OCI-LY7 (cell line): ENCODE measurements at regions not wholly inside any gene's neighbourhood (a gene's known extent, or its start where the extent isn't known, plus 50 kb on each side); places are given as distances from the start of the nearest gene placed in this dataset.

Source experiments
- BruUV-seq: library from RNA; stranded (reverse); fragments of 400-500 nt; replicated peaks from 2 replicates; lab custom pipeline; 2021; lab: Mats Ljungman, UMichigan
- CTCF ChIA-PET: fragments of 300-600 bp; sonication (Branson Sonifier 250); formaldehyde crosslinking; loops from one replicate; lab custom pipeline; 2022; ENCODE audit warnings: antibody characterized with exemption; ENCODE audit not compliant: unreplicated experiment; lab: Charles Lee
- POLR2A ChIA-PET: fragments of 300-600 bp; sonication (Branson Sonifier 250); formaldehyde crosslinking; loops from one replicate; lab custom pipeline; 2022; ENCODE audit warnings: antibody characterized with exemption; lab: Charles Lee
- DNase-seq: peaks from one replicate; pipeline ENCODE4 v3.0.0-alpha.2; 2015; ENCODE audit warnings: low spot score
- H2AFZ ChIP-seq: fragments of 200-600 bp; sonication (generic), shearing (Covaris generic); 2 replicates; pipeline ENCODE4 v1.6.1; 2014; ENCODE audit warnings: mild to moderate bottlenecking, antibody characterized with exemption, low read length, moderate library complexity
- H3K27ac ChIP-seq: fragments of 200-600 bp; sonication (generic); 2 replicates; pipeline ENCODE4 v1.5.1; 2014; ENCODE audit warnings: mixed run types, low read depth, mild to moderate bottlenecking, moderate library complexity, low read length, inconsistent platforms; ENCODE audit not compliant: poor library complexity, severe bottlenecking
- H3K36me3 ChIP-seq: fragments of 200-600 bp; sonication (generic); 2 replicates; pipeline ENCODE4 v1.6.1; 2014; ENCODE audit warnings: mild to moderate bottlenecking, antibody characterized with exemption, low read length, moderate library complexity, mixed read lengths; ENCODE audit not compliant: insufficient read depth
- H3K4me1 ChIP-seq: fragments of 200-600 bp; sonication (generic); 2 replicates; pipeline ENCODE4 v1.5.1; 2014; ENCODE audit warnings: mild to moderate bottlenecking, low read length; ENCODE audit not compliant: insufficient read depth, poor library complexity, severe bottlenecking
- H3K4me2 ChIP-seq: fragments of 200-600 bp; sonication (generic); 2 replicates; pipeline ENCODE4 v1.6.1; 2014; ENCODE audit warnings: mild to moderate bottlenecking, low read length
- H3K4me3 ChIP-seq: fragments of 200-600 bp; sonication (generic); 2 replicates; pipeline ENCODE4 v1.5.1; 2014; ENCODE audit warnings: mild to moderate bottlenecking, low read depth, low read length; ENCODE audit not compliant: poor library complexity, severe bottlenecking
- H3K79me2 ChIP-seq: fragments of 200-600 bp; sonication (generic); 2 replicates; pipeline ENCODE4 v1.6.1; 2016; ENCODE audit warnings: low read depth, mild to moderate bottlenecking, low read length, moderate library complexity, mixed read lengths; ENCODE audit not compliant: insufficient read depth
- H3K9me2 ChIP-seq: fragments of 200-600 bp; sonication (generic); 2 replicates; pipeline ENCODE4 v1.6.1; 2016; ENCODE audit warnings: mild to moderate bottlenecking, low read length, mixed read lengths; ENCODE audit not compliant: insufficient read depth
- H3K9me3 ChIP-seq: fragments of 200-600 bp; sonication (generic); 2 replicates; pipeline ENCODE4 v1.6.1; 2014; ENCODE audit warnings: mild to moderate bottlenecking, mixed run types, low read length, mixed read lengths
- H4K20me1 ChIP-seq: fragments of 200-600 bp; sonication (generic); 2 replicates; pipeline ENCODE4 v1.6.1; 2014; ENCODE audit warnings: mild to moderate bottlenecking, antibody characterized with exemption, low read length, moderate library complexity, mixed read lengths; ENCODE audit not compliant: insufficient read depth
- CTCF ChIP-seq: fragments of 200-600 bp; sonication (generic); conservative IDR thresholded peaks from 2 replicates; pipeline ENCODE4 v1.5.1; 2014; ENCODE audit warnings: mild to moderate bottlenecking, antibody characterized with exemption, low read length, moderate library complexity, mixed read lengths
- EZH2phosphoT487 ChIP-seq: fragments of 200-600 bp; sonication (generic); IDR thresholded peaks from 2 replicates; pipeline ENCODE4 v1.6.1; 2018; ENCODE audit warnings: low read depth, borderline replicate concordance, mild to moderate bottlenecking, mixed run types, antibody characterized with exemption, low read length, moderate library complexity, mixed read lengths
- intact Hi-C: fragments of 100-400 bp; cut with micrococcal nuclease; formaldehyde crosslinking; loops from one replicate; pipeline ENCODE4 v1.10.0; 2022; ENCODE audit not compliant: unreplicated experiment

- peak overlapping the region; percentile 33 for H3K4me3 ChIP-seq
- no TSS peak for BruUV-seq
- intact Hi-C loops: loop anchor here (2.0 kb wide), 1 partner anchor 33 kb away; no protein-coding TSS in a partner anchor
- H3K9me2 ChIP-seq: no peaks in the 10 kb centered on the region
- ChIA-PET POLR2A (interaction anchor here (5.1 kb wide), 1 partner anchor 8 kb away, joined by 42 read pairs; no protein-coding TSS in a partner anchor), CTCF (interaction anchor here (1.2 kb wide), 1 partner anchor 100 kb away, joined by 4 read pairs; no protein-coding TSS in a partner anchor)
- H3K4me2 ChIP-seq: peak overlapping the region; percentile 89
- TF ChIP-seq EZH2phosphoT487 (no peak), CTCF (no peak)
- 0 out of 2 replicates have a peak, but pooled peaks cover 7% of the 10 kb centered on the region for H3K36me3 ChIP-seq
- H4K20me1 ChIP-seq: no peaks in the 10 kb centered on the region
- no peaks in the 10 kb centered on the region for H3K79me2 ChIP-seq
- peaks cover 77% of the 10 kb centered on the region for H3K4me1 ChIP-seq
- peak overlapping the region; percentile 8; the same call in 1 of the 2 replicates for H2AFZ ChIP-seq
- H3K9me3 ChIP-seq: peaks cover 12% of the 10 kb centered on the region
- peak overlapping the region; percentile 97 for H3K27ac ChIP-seq
- DNase-seq: no peak
Measured at GRCh38 chr14:65204056-65204455, 101.7 kb upstream of the MAX start.

GRCh38 chr14:65206078-65206447, 103.7 kb upstream of the MAX start:
- ChIA-PET CTCF (interaction anchor here (0.6 to 1.6 kb wide), 4 partner anchors 14 to 98 kb away, joined by 3 to 5 read pairs (median 4); no protein-coding TSS in a partner anchor), POLR2A (interaction anchor here (0.6 to 5.1 kb wide), 30 partner anchors 9 to 305 kb away, joined by 3 to 43 read pairs (median 6); partner anchors contain the start of genes FUT8 and MAX)
- Histone ChIP-seq H3K9me3 (peaks cover 12% of the 10 kb centered on the region), H3K4me2 (peak overlapping the region; percentile 89), H4K20me1 (no peaks in the 10 kb centered on the region), H3K36me3 (0 out of 2 replicates have a peak, but pooled peaks cover 7% of the 10 kb centered on the region), H3K79me2 (no peaks in the 10 kb centered on the region), H3K4me3 (peak overlapping the region; percentile 61), H3K4me1 (peaks cover 93% of the 10 kb centered on the region), H3K9me2 (no peaks in the 10 kb centered on the region), H2AFZ (peak overlapping the region; percentile 40; the same call in 1 of the 2 replicates), H3K27ac (peak overlapping the region; percentile 97)
- peak; percentile 43 for DNase-seq
- intact Hi-C loops: loop anchor here (2.0 to 5.0 kb wide), 3 partner anchors 81 to 206 kb away; partner anchors contain the start of gene FUT8
- TF ChIP-seq EZH2phosphoT487: no peak
- no peak for TF ChIP-seq CTCF
- TSS peak; percentile 99 for BruUV-seq
